HepG2 (cell line): ENCODE measurements at regions not wholly inside any gene's neighbourhood (a gene's known extent, or its start where the extent isn't known, plus 50 kb on each side); places are given as distances from the start of the nearest gene placed in this dataset.

Experiments
- AHR ChIP-seq: IDR thresholded peaks from 2 replicates; pipeline ENCODE4 v1.6.1; 2018; ENCODE audit warnings: missing genetic modification reagents, missing compliant biosample characterization
- FOSL2 ChIP-seq: sonication (generic); formaldehyde crosslinking; IDR thresholded peaks from 2 replicates; pipeline ENCODE4 v1.4.0; 2020; ENCODE audit warnings: missing genetic modification reagents
- GATA4 ChIP-seq: sonication (generic); IDR thresholded peaks from 2 replicates; pipeline ENCODE4 v1.6.1; 2016; ENCODE audit warnings: antibody characterized with exemption, low read depth, borderline replicate concordance
- HOXD1 ChIP-seq: sonication (generic); formaldehyde crosslinking; IDR thresholded peaks from 2 replicates; pipeline ENCODE4 v1.5.0; 2020; ENCODE audit warnings: missing genetic modification reagents
- MBNL3 ChIP-seq: fragments of 250-450 bp; sonication (Bioruptor Pico); conservative IDR thresholded peaks from 2 replicates; pipeline ENCODE4 v1.8.0; 2022; ENCODE audit warnings: mild to moderate bottlenecking, inconsistent platforms
- RBM22 ChIP-seq: fragments of 200-400 bp; formaldehyde crosslinking; optimal IDR thresholded peaks from 2 replicates; pipeline ENCODE3; 2017; ENCODE audit warnings: mild to moderate bottlenecking, low read length, moderate library complexity
- WIZ ChIP-seq: sonication (generic); formaldehyde crosslinking; IDR thresholded peaks from 2 replicates; pipeline ENCODE4 v1.5.1; 2020; ENCODE audit warnings: mild to moderate bottlenecking, missing genetic modification reagents
- ZBTB40 ChIP-seq, 2 experiments: fragments of 450-650 bp in 1 of 2; sonication (generic) in 1 of 2; formaldehyde crosslinking in 1 of 2; IDR thresholded peaks; 2 replicates each; pipeline versions ENCODE4 v1.6.1 to v1.8.0; 2016 to 2022; ENCODE audit warnings: antibody characterized with exemption in 1 of 2, mild to moderate bottlenecking in 1 of 2, missing genetic modification reagents in 1 of 2
- ZBTB8A ChIP-seq: sonication (generic); formaldehyde crosslinking; IDR thresholded peaks from 2 replicates; pipeline ENCODE4 v1.4.0; 2020; ENCODE audit warnings: mild to moderate bottlenecking, low read depth, missing genetic modification reagents, borderline replicate concordance
- ZNF468 ChIP-seq: sonication (generic); formaldehyde crosslinking; IDR thresholded peaks from 2 replicates; pipeline ENCODE4 v1.8.0; 2022; ENCODE audit warnings: mild to moderate bottlenecking, moderate library complexity, missing genetic modification reagents
- ZNF513 ChIP-seq: sonication (generic); formaldehyde crosslinking; conservative IDR thresholded peaks from 2 replicates; pipeline ENCODE4 v1.5.0; 2020; ENCODE audit warnings: missing genetic modification reagents
- ZNF589 ChIP-seq: sonication (generic); formaldehyde crosslinking; conservative IDR thresholded peaks from 2 replicates; pipeline ENCODE4 v1.8.0; 2022; ENCODE audit warnings: mild to moderate bottlenecking, moderate library complexity, missing genetic modification reagents
- ZNF687 ChIP-seq: sonication (generic); formaldehyde crosslinking; IDR thresholded peaks from 2 replicates; pipeline ENCODE4 v1.5.1; 2020; ENCODE audit warnings: mild to moderate bottlenecking, missing genetic modification reagents, moderate library complexity
- ZSCAN22 ChIP-seq: sonication (generic); formaldehyde crosslinking; IDR thresholded peaks from 2 replicates; pipeline ENCODE4 v1.4.0; 2020; ENCODE audit warnings: mild to moderate bottlenecking, missing genetic modification reagents

- TF ChIP-seq ZBTB8A (CRISPR knock-in tag) (no peak), ZNF513 (CRISPR knock-in tag) (no peak), ZBTB40 (IDR thresholded peaks at IDR 0.05) (no peak), ZBTB40 (CRISPR knock-in tag; IDR thresholded peaks at IDR 0.05) (no peak; the same call in 1 of the 2 replicates), ZSCAN22 (CRISPR knock-in tag) (no peak), ZNF687 (CRISPR knock-in tag) (peak; percentile 63), ZNF589 (no peak), WIZ (CRISPR knock-in tag) (no peak; the same call in 1 of the 2 replicates), GATA4 (no peak), HOXD1 (0 out of 2 replicates have a peak, but pooled peaks have one; percentile 30), RBM22 (no peak), MBNL3 (no peak), ZNF468 (CRISPR knock-in tag) (no peak), FOSL2 (peak; percentile 61), AHR (no peak)
These were observed 244.7 kb upstream of the ONECUT1 start (continued) for GRCh38 chr15:53034767-53035245.
